K562 (cell line): ENCODE measurements at regions not wholly inside any gene's neighbourhood (a gene's known extent, or its start where the extent isn't known, plus 50 kb on each side); places are given as distances from the start of the nearest gene placed in this dataset.

Experiments
- ATAC-seq: fragments of 200-7000 bp; cut with Tn5 transposase; 3 replicates; pipeline ENCODE4 v1.9.1; 2020; ENCODE audit warnings: moderate library complexity
- BruUV-seq: library from RNA; stranded (reverse); fragments of 400-500 nt; replicated peaks from 2 replicates; lab custom pipeline; 2021; lab: Mats Ljungman, UMichigan
- CTCF ChIA-PET: fragments of 300-600 bp; formaldehyde crosslinking; extraction: SDS; loops from one replicate; lab custom pipeline; 2021; ENCODE audit warnings: low intra/inter-chr PET ratio; lab: Yijun Ruan, JAX
- POLR2A ChIA-PET: fragments of 300-600, 350-650 bp; sonication (Branson Sonifier 250); formaldehyde crosslinking; extraction: SDS; loops from one replicate; lab custom pipeline; 2021; ENCODE audit warnings: antibody characterized with exemption, inconsistent platforms; lab: Yijun Ruan, JAX
- DNase-seq, 4 experiments: peaks; one replicate each; pipeline versions ENCODE4 v3.0.0 to v3.0.0-alpha.2; 2011 to 2018; ENCODE audit warnings: low spot score in 3 of 4, mixed read lengths in 3 of 4; ENCODE audit errors: extremely low read depth in 1 of 4
- FAIRE-seq: peaks from 2 replicates; lab custom pipeline; 2011; peaks lifted over from hg19 to GRCh38; lab: Jason Lieb, UNC
- H2AFZ ChIP-seq: 2 replicates; pipeline ENCODE4 v1.6.0; 2011; ENCODE audit warnings: low read depth, low read length, control low read depth, inconsistent platforms
- H3K27ac ChIP-seq: fragments of 200-600 bp; 3 replicates; pipeline ENCODE4 v1.8.0; 2011; ENCODE audit warnings: low read depth, mild to moderate bottlenecking, control low read depth, inconsistent platforms, low read length, moderate library complexity, mixed read lengths; ENCODE audit errors: extremely low read depth
- H3K27me3 ChIP-seq, 2 experiments: fragments of 300-600 bp in 1 of 2; 2 replicates in 1 of 2; 3 replicates in 1 of 2; pipeline versions ENCODE4 v1.6.0 to v1.8.0; 2011; ENCODE audit warnings: inconsistent platforms in 2 of 2, low read length in 2 of 2, mild to moderate bottlenecking in 1 of 2, mixed read lengths in 1 of 2, moderate library complexity in 1 of 2; ENCODE audit not compliant: control insufficient read depth in 2 of 2, insufficient read depth in 2 of 2
- H3K36me3 ChIP-seq: fragments of 300-600 bp; 3 replicates; pipeline ENCODE4 v1.8.0; 2011; ENCODE audit warnings: mild to moderate bottlenecking, low read length, inconsistent platforms; ENCODE audit not compliant: control insufficient read depth, insufficient read depth
- H3K4me1 ChIP-seq, 2 experiments: fragments of 200-600 bp in 1 of 2; replicated peaks in 1 of 2; 2 replicates in 1 of 2; 3 replicates in 1 of 2; pipeline versions ENCODE4 v1.5.1 to v1.8.0; 2011; ENCODE audit warnings: inconsistent platforms in 2 of 2, low read length in 2 of 2, mild to moderate bottlenecking in 1 of 2, mixed read lengths in 1 of 2, moderate library complexity in 1 of 2; ENCODE audit not compliant: control insufficient read depth in 2 of 2, insufficient read depth in 2 of 2
- H3K4me2 ChIP-seq: 2 replicates; pipeline ENCODE4 v1.6.1; 2011; ENCODE audit warnings: low read length, control low read depth, inconsistent platforms, mixed read lengths; ENCODE audit not compliant: insufficient read depth
- H3K4me3 ChIP-seq: fragments of 200-600 bp; sonication (generic), shearing (Covaris generic); 2 replicates; pipeline ENCODE4 v1.5.1; 2016; ENCODE audit warnings: control low read depth, inconsistent platforms
- H3K79me2 ChIP-seq: fragments of 200-600 bp; 3 replicates; pipeline ENCODE4 v1.8.0; 2011; ENCODE audit warnings: low read length, inconsistent platforms; ENCODE audit not compliant: control insufficient read depth, insufficient read depth
- H3K9ac ChIP-seq, 2 experiments: 2 replicates each; pipeline versions ENCODE4 v1.6.0 to v1.6.1; 2011; ENCODE audit warnings: low read depth in 2 of 2, low read length in 2 of 2, control low read depth in 1 of 2, inconsistent platforms in 1 of 2, mild to moderate bottlenecking in 1 of 2, mixed read lengths in 1 of 2; ENCODE audit not compliant: insufficient read depth in 1 of 2
- H3K9me1 ChIP-seq: one replicate; pipeline ENCODE4 v1.6.0; 2011; ENCODE audit warnings: inconsistent platforms, mild to moderate bottlenecking, low read length, moderate library complexity; ENCODE audit not compliant: control insufficient read depth, insufficient read depth
- H3K9me3 ChIP-seq: replicated peaks from 2 replicates; pipeline ENCODE4 v1.5.1; 2011; ENCODE audit warnings: low read depth, low read length, inconsistent platforms; ENCODE audit not compliant: control insufficient read depth, insufficient read depth
- H4K20me1 ChIP-seq: replicated peaks from 2 replicates; pipeline ENCODE4 v1.6.1; 2011; ENCODE audit warnings: low read length, inconsistent platforms, mixed read lengths; ENCODE audit not compliant: control insufficient read depth, insufficient read depth
- GTF2A2 ChIP-seq: IDR thresholded peaks from 2 replicates; pipeline ENCODE4 v1.6.1; 2016; ENCODE audit warnings: mild to moderate bottlenecking, missing genetic modification characterization, missing compliant biosample characterization
- SUPT5H ChIP-seq: fragments of 450-650 bp; IDR thresholded peaks from 2 replicates; pipeline ENCODE4 v1.6.1; 2016
- WGBS: fragments of 100-300 bp; shearing (Covaris generic); methylation state at CpG from one replicate; pipeline ENCODE4 v1.1.6; 2016; ENCODE audit warnings: low coverage, mixed read lengths; ENCODE audit not compliant: insufficient coverage; ENCODE audit errors: missing lambda C conversion rate; 5-methylcytosine and 5-hydroxymethylcytosine counted together
- in situ Hi-C: fragments of 300-500 bp; cut with MboI; formaldehyde crosslinking; loops from 4 replicates; pipeline ENCODE4 v1.15.0; 2018; ENCODE audit warnings: inconsistent platforms, mixed read lengths
- intact Hi-C: fragments of 100-400 bp; cut with micrococcal nuclease; formaldehyde crosslinking; loops from 2 replicates; pipeline ENCODE4 v1.14.2; 2022
- TF ChIP-seq, protein P1 (sequence below): sonication (generic); formaldehyde crosslinking; IDR thresholded peaks from 2 replicates; pipeline ENCODE4 v1.8.0; 2022; ENCODE audit warnings: missing genetic modification reagents, mild to moderate bottlenecking, borderline replicate concordance
- TF ChIP-seq, protein P2 (sequence below): sonication (generic); formaldehyde crosslinking; IDR thresholded peaks from 2 replicates; pipeline ENCODE4 v1.8.0; 2023; ENCODE audit warnings: missing genetic modification reagents, mild to moderate bottlenecking, borderline replicate concordance
- TF ChIP-seq, protein P3 (sequence below): fragments of 250-450 bp; sonication (Bioruptor Pico); IDR thresholded peaks from 2 replicates; pipeline ENCODE4 v1.5.0; 2021
- TF ChIP-seq, protein P4 (sequence below): sonication (generic); IDR thresholded peaks from 2 replicates; pipeline ENCODE4 v1.6.1; 2016
- TF ChIP-seq, protein P5 (sequence below): fragments of 450-650 bp; IDR thresholded peaks from 2 replicates; pipeline ENCODE4 v1.6.1; 2016

DNA sequence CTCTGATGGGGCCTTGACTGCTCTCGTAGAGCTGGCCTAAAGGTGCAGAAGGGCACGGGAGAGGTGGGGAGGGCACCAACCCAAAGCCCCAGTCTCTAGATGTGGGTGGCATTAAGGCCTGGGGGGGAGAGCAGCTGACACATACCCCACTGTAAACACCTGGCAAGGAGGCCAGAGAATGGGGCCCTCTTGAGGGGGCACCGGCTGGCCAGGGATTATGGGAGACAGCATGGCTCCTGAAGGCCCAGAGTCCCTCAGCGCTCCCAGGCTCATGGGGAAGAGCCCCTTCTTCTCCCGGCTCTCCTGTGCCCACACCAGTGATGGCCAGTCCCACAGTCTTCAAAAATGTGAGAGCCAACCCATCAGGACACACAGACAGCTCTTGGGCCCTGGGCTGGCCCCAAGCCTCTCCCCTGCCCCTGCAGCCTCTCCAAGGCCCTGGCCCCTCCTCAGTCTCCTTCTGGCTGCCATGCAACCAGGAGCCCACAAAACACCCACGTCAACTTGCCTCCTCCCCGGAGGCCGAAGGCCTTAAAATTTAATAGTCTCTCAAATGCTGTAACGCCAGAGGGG, 58.2 kb upstream of the FOXP4 start (continued):
- TF ChIP-seq, protein P1, sequence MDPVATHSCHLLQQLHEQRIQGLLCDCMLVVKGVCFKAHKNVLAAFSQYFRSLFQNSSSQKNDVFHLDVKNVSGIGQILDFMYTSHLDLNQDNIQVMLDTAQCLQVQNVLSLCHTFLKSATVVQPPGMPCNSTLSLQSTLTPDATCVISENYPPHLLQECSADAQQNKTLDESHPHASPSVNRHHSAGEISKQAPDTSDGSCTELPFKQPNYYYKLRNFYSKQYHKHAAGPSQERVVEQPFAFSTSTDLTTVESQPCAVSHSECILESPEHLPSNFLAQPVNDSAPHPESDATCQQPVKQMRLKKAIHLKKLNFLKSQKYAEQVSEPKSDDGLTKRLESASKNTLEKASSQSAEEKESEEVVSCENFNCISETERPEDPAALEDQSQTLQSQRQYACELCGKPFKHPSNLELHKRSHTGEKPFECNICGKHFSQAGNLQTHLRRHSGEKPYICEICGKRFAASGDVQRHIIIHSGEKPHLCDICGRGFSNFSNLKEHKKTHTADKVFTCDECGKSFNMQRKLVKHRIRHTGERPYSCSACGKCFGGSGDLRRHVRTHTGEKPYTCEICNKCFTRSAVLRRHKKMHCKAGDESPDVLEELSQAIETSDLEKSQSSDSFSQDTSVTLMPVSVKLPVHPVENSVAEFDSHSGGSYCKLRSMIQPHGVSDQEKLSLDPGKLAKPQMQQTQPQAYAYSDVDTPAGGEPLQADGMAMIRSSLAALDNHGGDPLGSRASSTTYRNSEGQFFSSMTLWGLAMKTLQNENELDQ (CRISPR knock-in tag) = no peak

DNA sequence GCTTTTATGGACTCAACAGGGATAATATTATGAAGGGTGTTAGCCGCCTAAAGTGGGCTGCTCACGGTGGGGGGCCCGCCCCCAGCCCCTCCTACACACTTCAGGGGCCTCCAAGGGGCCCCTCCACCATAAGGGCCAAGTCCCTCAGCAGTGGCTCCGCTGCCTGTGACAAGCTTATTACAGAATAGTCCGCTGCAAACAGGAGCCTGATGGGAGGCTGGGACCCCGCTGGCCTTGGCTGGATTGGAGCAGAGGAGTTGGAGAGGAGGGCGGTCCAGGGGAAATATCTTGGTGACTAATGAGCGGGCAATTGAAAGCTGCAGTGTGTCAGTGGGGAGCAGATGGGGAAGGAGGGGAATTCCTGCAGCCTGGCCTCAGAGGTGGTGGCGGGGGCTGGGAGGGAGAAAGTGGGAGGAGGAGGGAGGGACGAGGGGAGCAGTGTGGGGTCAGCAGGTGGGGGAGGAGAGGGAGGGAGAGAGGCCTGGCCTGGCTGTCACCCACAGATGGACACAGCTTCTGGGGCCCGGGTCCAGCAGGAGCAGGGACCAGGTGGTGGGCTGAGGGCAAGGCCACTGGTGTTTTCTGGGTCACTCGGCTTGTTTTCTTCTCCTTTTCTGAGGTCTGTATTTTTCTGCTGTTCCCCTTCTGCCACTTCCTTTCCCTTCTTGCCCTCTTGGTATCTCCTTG, 57.6 kb upstream of the FOXP4 start:
- Histone ChIP-seq H4K20me1 (peaks cover 6% of the 10 kb centered on the region), H3K9me1 (no peaks in the 10 kb centered on the region), H3K27me3 (peaks cover 55 to 71% of the 10 kb centered on the region in 2 experiments), H3K27ac (no peak overlapping the region), H3K9ac (0 out of 4 replicates have a peak overlapping the region, but pooled peaks of 1 of the 2 experiments have one; percentile 39), H3K4me1 (peaks cover 0 to 3% of the 10 kb centered on the region in 2 experiments; a peak in 1 of 5 replicates), H3K36me3 (no peaks in the 10 kb centered on the region), H3K9me3 (no peaks in the 10 kb centered on the region), H2AFZ (no peak overlapping the region), H3K4me3 (no peak overlapping the region), H3K79me2 (no peaks in the 10 kb centered on the region), H3K4me2 (no peak overlapping the region)
- ChIA-PET CTCF (no interaction called here), POLR2A (interaction anchor here (0.6 kb wide), 1 partner anchor 732 kb away, joined by 4 read pairs; no protein-coding TSS in a partner anchor)
- FAIRE-seq (no peak), DNase-seq (no peak), ATAC-seq (no peak; the same call in 2 of the 3 replicates)
- 3% methylated on average over 10 of the region's 12 CpGs for WGBS
- BruUV-seq = no TSS peak
- intact Hi-C loops = no loop called here
- in situ Hi-C loops = no loop called here
- TF ChIP-seq, protein P2, sequence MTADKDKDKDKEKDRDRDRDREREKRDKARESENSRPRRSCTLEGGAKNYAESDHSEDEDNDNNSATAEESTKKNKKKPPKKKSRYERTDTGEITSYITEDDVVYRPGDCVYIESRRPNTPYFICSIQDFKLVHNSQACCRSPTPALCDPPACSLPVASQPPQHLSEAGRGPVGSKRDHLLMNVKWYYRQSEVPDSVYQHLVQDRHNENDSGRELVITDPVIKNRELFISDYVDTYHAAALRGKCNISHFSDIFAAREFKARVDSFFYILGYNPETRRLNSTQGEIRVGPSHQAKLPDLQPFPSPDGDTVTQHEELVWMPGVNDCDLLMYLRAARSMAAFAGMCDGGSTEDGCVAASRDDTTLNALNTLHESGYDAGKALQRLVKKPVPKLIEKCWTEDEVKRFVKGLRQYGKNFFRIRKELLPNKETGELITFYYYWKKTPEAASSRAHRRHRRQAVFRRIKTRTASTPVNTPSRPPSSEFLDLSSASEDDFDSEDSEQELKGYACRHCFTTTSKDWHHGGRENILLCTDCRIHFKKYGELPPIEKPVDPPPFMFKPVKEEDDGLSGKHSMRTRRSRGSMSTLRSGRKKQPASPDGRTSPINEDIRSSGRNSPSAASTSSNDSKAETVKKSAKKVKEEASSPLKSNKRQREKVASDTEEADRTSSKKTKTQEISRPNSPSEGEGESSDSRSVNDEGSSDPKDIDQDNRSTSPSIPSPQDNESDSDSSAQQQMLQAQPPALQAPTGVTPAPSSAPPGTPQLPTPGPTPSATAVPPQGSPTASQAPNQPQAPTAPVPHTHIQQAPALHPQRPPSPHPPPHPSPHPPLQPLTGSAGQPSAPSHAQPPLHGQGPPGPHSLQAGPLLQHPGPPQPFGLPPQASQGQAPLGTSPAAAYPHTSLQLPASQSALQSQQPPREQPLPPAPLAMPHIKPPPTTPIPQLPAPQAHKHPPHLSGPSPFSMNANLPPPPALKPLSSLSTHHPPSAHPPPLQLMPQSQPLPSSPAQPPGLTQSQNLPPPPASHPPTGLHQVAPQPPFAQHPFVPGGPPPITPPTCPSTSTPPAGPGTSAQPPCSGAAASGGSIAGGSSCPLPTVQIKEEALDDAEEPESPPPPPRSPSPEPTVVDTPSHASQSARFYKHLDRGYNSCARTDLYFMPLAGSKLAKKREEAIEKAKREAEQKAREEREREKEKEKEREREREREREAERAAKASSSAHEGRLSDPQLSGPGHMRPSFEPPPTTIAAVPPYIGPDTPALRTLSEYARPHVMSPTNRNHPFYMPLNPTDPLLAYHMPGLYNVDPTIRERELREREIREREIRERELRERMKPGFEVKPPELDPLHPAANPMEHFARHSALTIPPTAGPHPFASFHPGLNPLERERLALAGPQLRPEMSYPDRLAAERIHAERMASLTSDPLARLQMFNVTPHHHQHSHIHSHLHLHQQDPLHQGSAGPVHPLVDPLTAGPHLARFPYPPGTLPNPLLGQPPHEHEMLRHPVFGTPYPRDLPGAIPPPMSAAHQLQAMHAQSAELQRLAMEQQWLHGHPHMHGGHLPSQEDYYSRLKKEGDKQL (CRISPR knock-in tag) = no peak
- no peak for TF ChIP-seq SUPT5H
- TF ChIP-seq, protein P3, sequence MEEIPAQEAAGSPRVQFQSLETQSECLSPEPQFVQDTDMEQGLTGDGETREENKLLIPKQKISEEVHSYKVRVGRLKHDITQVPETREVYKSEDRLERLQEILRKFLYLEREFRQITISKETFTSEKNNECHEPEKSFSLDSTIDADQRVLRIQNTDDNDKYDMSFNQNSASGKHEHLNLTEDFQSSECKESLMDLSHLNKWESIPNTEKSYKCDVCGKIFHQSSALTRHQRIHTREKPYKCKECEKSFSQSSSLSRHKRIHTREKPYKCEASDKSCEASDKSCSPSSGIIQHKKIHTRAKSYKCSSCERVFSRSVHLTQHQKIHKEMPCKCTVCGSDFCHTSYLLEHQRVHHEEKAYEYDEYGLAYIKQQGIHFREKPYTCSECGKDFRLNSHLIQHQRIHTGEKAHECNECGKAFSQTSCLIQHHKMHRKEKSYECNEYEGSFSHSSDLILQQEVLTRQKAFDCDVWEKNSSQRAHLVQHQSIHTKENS (CRISPR knock-in tag) = no peak
- no peak for TF ChIP-seq GTF2A2 (tag)
- TF ChIP-seq, protein P4, sequence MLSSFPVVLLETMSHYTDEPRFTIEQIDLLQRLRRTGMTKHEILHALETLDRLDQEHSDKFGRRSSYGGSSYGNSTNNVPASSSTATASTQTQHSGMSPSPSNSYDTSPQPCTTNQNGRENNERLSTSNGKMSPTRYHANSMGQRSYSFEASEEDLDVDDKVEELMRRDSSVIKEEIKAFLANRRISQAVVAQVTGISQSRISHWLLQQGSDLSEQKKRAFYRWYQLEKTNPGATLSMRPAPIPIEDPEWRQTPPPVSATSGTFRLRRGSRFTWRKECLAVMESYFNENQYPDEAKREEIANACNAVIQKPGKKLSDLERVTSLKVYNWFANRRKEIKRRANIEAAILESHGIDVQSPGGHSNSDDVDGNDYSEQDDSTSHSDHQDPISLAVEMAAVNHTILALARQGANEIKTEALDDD = no peak
- TF ChIP-seq, protein P5, sequence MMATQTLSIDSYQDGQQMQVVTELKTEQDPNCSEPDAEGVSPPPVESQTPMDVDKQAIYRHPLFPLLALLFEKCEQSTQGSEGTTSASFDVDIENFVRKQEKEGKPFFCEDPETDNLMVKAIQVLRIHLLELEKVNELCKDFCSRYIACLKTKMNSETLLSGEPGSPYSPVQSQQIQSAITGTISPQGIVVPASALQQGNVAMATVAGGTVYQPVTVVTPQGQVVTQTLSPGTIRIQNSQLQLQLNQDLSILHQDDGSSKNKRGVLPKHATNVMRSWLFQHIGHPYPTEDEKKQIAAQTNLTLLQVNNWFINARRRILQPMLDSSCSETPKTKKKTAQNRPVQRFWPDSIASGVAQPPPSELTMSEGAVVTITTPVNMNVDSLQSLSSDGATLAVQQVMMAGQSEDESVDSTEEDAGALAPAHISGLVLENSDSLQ = no peak
